ENCODE measurements at regions not wholly inside any gene's neighbourhood (a gene's known extent, or its start where the extent isn't known, plus 50 kb on each side); places are given as distances from the start of the nearest gene placed in this dataset.
"Not testable (repeated sequence)": the region's sequence is repeated elsewhere in the genome, so short reads cannot be mapped to it uniquely, and the experiment has no call there.

GRCh38 chr10:130935897-130936550, 375.5 kb downstream of the TCERG1L start:
- Histone ChIP-seq H3K4me1 (replicated peaks) (no peaks in the 10 kb centered on the region), H3K9me3 (no peaks in the 10 kb centered on the region), H3K4me3 (no peak overlapping the region), H3K36me3 (no peaks in the 10 kb centered on the region), H3K27ac (no peak overlapping the region), H3K27me3 (replicated peaks; ENCODE audit: insufficient read depth) (peaks cover 3% of the 10 kb centered on the region)
- WGBS: 59% methylated on average over 9 of the region's 9 CpGs
- intact Hi-C loops (cut with DNase I): no loop called here
- no peak for DNase-seq (ENCODE audit: low spot score)
- TF ChIP-seq CTCF (IDR thresholded peaks at IDR 0.05) (no peak), POLR2AphosphoS5 (IDR thresholded peaks at IDR 0.05) (no peak)

- no peak for DNase-seq (ENCODE audit: low spot score)
- Histone ChIP-seq H3K4me1 (replicated peaks) (no peaks in the 10 kb centered on the region), H3K4me3 (no peak overlapping the region), H3K27me3 (replicated peaks; ENCODE audit: insufficient read depth) (peaks cover 3% of the 10 kb centered on the region), H3K9me3 (no peaks in the 10 kb centered on the region), H3K27ac (no peak overlapping the region), H3K36me3 (no peaks in the 10 kb centered on the region)
- no peak for TF ChIP-seq POLR2A (IDR thresholded peaks at IDR 0.05)
- no peak for TF ChIP-seq CTCF (IDR thresholded peaks at IDR 0.05)
- no peak for TF ChIP-seq POLR2AphosphoS5 (IDR thresholded peaks at IDR 0.05)
- WGBS: 24% methylated on average over 5 of the region's 5 CpGs
- intact Hi-C loops (cut with DNase I): no loop called here
Observed at GRCh38 chr10:130936851-130937250, 374.7 kb downstream of the TCERG1L start.

DNA sequence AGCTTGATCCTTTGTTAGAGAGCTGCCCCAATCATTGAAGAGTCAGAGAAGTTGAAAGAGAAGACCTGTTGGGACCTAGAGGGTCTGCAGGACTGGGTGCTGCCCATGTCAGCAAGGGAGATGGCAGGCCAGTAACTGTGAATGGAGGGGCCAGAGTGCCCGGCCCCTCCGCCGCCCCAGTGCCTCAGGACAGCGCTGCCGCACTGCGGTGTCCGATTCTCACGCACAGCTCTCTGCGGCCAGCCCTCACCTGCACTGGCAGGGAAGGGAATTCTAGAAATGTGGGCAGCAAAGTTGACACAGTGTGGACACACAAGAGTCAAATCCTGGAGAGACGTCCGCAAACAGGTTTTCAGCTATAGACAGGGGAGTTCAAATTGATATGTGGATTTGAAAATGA, 373.5 kb downstream of the TCERG1L start:
- Histone ChIP-seq H3K27ac (no peak overlapping the region), H3K4me1 (replicated peaks) (no peaks in the 10 kb centered on the region), H3K27me3 (replicated peaks; ENCODE audit: insufficient read depth) (peaks cover 3% of the 10 kb centered on the region), H3K36me3 (no peaks in the 10 kb centered on the region), H3K4me3 (no peak overlapping the region), H3K9me3 (no peaks in the 10 kb centered on the region)
- no peak for DNase-seq (ENCODE audit: low spot score)
- TF ChIP-seq POLR2AphosphoS5 (IDR thresholded peaks at IDR 0.05) (no peak), CTCF (IDR thresholded peaks at IDR 0.05) (no peak), POLR2A (IDR thresholded peaks at IDR 0.05) (no peak)
- WGBS: 73% methylated on average over 11 of the region's 11 CpGs
- intact Hi-C loops (cut with DNase I): no loop called here

GRCh38 chr10:130938891-130939290, 372.6 kb downstream of the TCERG1L start:
- H3K27me3 ChIP-seq (replicated peaks; ENCODE audit: insufficient read depth): not testable (repeated sequence)

DNA sequence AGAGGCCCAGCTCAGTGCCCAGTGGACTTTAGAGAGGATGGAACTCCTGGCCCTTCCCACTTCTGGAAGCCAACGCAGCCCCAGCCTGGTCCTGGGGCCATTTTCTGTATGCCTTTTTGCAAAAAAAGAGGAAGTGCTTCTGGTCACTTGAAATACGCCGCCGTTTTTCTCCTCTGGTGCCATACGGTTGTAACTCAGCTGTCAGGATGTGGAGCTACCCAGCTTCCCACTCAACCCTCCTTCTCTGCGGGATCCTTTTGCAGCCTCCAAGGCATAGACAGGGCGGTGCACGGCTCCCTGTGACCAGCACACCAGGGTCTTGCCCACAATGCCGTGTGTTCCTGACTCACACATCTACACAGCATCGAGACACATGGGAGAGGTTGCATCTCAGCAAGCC, 369.6 kb downstream of the TCERG1L start:
- WGBS: 80% methylated on average over 10 of the region's 10 CpGs
- no peak for TF ChIP-seq POLR2A (IDR thresholded peaks at IDR 0.05)

More at GRCh38 chr10:130938891-130939290, 372.6 kb downstream of the TCERG1L start:
- H3K4me3 ChIP-seq; H3K36me3 ChIP-seq; H3K4me1 ChIP-seq (replicated peaks); H3K9me3 ChIP-seq; DNase-seq (ENCODE audit: low spot score); H3K27ac ChIP-seq; intact Hi-C loops (cut with DNase I): not testable (repeated sequence)
- 90% methylated on average over 7 of the region's 7 CpGs for WGBS

DNA sequence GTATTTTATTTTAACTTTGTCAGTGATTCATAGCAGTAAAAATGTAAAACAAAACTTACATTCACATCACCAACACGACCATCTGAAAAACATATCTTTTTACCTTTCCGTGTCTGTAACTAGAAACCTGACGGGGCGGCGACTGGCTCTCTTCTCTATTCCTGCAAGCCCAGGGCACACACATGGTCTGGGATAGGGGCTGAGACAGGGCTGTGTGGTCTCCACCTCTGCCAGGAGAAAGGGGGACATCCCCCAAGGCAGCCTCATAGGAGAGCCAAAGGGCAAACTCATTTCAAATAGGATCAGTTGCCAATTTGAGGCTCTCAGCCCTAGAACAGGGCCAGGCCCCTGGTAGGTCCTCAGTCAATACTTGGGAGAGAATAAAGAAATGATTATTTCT, 359.4 kb downstream of the TCERG1L start:
- no peaks in the 10 kb centered on the region for H3K27me3 ChIP-seq (replicated peaks; ENCODE audit: insufficient read depth)
- no peak for TF ChIP-seq POLR2AphosphoS5 (IDR thresholded peaks at IDR 0.05)
- no peak for TF ChIP-seq CTCF (IDR thresholded peaks at IDR 0.05)
- no peak for TF ChIP-seq POLR2A (IDR thresholded peaks at IDR 0.05)
- no peaks in the 10 kb centered on the region for H3K36me3 ChIP-seq
- no peak for DNase-seq (ENCODE audit: low spot score)
- H3K4me1 ChIP-seq (replicated peaks): no peaks in the 10 kb centered on the region
- 91% methylated on average over 5 of the region's 5 CpGs for WGBS
- intact Hi-C loops (cut with DNase I): no loop called here
- H3K4me3 ChIP-seq: no peak overlapping the region
- no peak overlapping the region for H3K27ac ChIP-seq
- H3K9me3 ChIP-seq: no peaks in the 10 kb centered on the region

More for the DNA sequence above, 369.6 kb downstream of the TCERG1L start:
- no peak overlapping the region for H3K27ac ChIP-seq
- intact Hi-C loops (cut with DNase I): no loop called here
- no peak for DNase-seq (ENCODE audit: low spot score)
- H3K4me1 ChIP-seq (replicated peaks): no peaks in the 10 kb centered on the region
- H3K36me3 ChIP-seq: no peaks in the 10 kb centered on the region
- H3K4me3 ChIP-seq: no peak overlapping the region
- H3K27me3 ChIP-seq (replicated peaks; ENCODE audit: insufficient read depth): peaks cover 3% of the 10 kb centered on the region
- H3K9me3 ChIP-seq: no peaks in the 10 kb centered on the region
